SK-N-SH treated with all-trans-retinoic acid at 6 μM for 48 hours (cell line): ENCODE measurements at regions not wholly inside any gene's neighbourhood (a gene's known extent, or its start where the extent isn't known, plus 50 kb on each side); places are given as distances from the start of the nearest gene placed in this dataset.

Experiments
- ARNTL ChIP-seq: fragments of 450-650 bp; formaldehyde crosslinking; IDR thresholded peaks from 2 replicates; pipeline ENCODE4 v1.5.0; 2020; ENCODE audit warnings: low read depth, mild to moderate bottlenecking, moderate library complexity, borderline replicate concordance
- CSRNP3 ChIP-seq: fragments of 250-450 bp; sonication (Bioruptor Pico); IDR thresholded peaks from 2 replicates; pipeline ENCODE4 v1.5.1; 2021; ENCODE audit warnings: mild to moderate bottlenecking, moderate library complexity
- OSR1 ChIP-seq: fragments of 250-450 bp; sonication (Bioruptor Pico); IDR thresholded peaks from 2 replicates; pipeline ENCODE4 v1.8.0; 2022; ENCODE audit warnings: moderate library complexity, mild to moderate bottlenecking, inconsistent platforms
- PATZ1 ChIP-seq: fragments of 250-450 bp; sonication (Bioruptor Pico); IDR thresholded peaks from 2 replicates; pipeline ENCODE4 v1.8.0; 2020; ENCODE audit warnings: mild to moderate bottlenecking, moderate library complexity, borderline replicate concordance
- SNAI2 ChIP-seq: fragments of 250-450 bp; sonication (Bioruptor Pico); IDR thresholded peaks from 2 replicates; pipeline ENCODE4 v1.5.0; 2020; ENCODE audit warnings: mild to moderate bottlenecking, moderate library complexity
- TSHZ2 ChIP-seq: fragments of 250-450 bp; sonication (Bioruptor Pico); IDR thresholded peaks from 2 replicates; pipeline ENCODE4 v1.5.0; 2020; ENCODE audit warnings: mild to moderate bottlenecking, moderate library complexity
- ZFP3 ChIP-seq: fragments of 250-450 bp; sonication (Bioruptor Pico); IDR thresholded peaks from 2 replicates; pipeline ENCODE4 v1.5.0; 2020; ENCODE audit warnings: mild to moderate bottlenecking, moderate library complexity
- ZNF565 ChIP-seq: fragments of 450-650 bp; formaldehyde crosslinking; conservative IDR thresholded peaks from 2 replicates; pipeline ENCODE4 v1.5.0; 2020; ENCODE audit warnings: low read depth, mild to moderate bottlenecking, moderate library complexity
- ZNF8 ChIP-seq: fragments of 450-650 bp; formaldehyde crosslinking; IDR thresholded peaks from 2 replicates; pipeline ENCODE4 v1.5.0; 2020; ENCODE audit warnings: mild to moderate bottlenecking, moderate library complexity

- TF ChIP-seq TSHZ2 (CRISPR knock-in tag) (no peak), OSR1 (CRISPR knock-in tag) (no peak), ZNF565 (no peak), ARNTL (CRISPR knock-in tag) (no peak), PATZ1 (no peak), ZFP3 (CRISPR knock-in tag) (no peak), CSRNP3 (no peak), SNAI2 (CRISPR knock-in tag) (no peak), ZNF8 (CRISPR knock-in tag) (no peak)
These were observed 2186.8 kb upstream of the CELF4 start for GRCh38 chr18:39752351-39752750.
